ENCODE measurements at regions not wholly inside any gene's neighbourhood (a gene's known extent, or its start where the extent isn't known, plus 50 kb on each side); places are given as distances from the start of the nearest gene placed in this dataset.

DNA sequence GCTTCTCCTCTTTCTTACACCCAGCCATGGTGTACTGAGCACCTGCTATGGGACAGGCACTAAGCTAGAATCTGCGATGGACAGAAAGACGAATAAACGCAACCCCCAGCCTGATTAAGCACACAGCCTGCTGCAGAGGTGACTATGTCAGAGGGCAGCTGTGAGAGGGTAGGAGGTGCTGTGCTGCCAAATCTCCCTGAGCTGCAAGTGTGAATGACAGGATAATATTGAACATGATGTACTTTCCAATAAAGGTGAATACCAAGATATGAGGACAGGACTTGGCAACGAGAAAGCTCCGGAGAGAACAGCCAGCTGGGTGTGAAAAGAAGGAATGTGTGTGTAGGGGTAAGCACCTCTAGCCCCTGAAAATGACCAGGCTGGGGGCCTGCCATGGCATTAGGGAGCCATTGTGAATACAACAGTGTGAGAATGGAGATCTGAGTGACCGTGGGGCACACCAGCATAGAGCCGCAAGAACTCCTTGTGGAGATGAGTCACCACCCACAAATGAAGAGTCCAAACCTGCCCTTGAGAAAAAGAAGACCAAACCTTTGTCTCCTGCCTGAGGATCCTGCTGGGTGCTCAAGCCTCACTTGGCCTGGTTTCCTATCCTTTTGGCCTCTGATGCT is 83.0 kb upstream of the ATF3 start:
- no peak for DNase-seq (ENCODE audit: low read depth, low spot score)

DNA sequence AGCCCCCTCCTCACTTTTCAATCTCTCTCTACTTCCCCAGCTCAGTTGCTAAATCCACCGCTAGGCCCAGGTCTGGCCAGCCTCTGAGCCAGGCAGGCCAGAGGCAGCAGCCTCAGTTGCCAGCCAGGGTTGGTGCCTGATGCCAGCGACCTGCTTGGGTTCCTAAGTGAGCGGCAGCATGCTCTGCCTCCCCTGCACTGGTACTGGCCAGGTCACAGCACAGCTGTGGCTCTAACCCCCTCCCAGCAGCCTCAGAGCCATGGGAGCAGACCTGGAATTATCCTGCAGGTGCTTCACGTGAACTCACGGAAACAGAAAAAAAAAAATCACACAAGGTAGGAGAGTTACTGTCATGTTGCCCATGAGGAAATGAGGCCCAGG is 82.5 kb upstream of the ATF3 start:
- DNase-seq (ENCODE audit: low read depth, low spot score), result no peak

GRCh38 chr1:212528501-212528900 is 80.1 kb upstream of the ATF3 start:
- no peak for DNase-seq (ENCODE audit: low read depth, low spot score)

DNA sequence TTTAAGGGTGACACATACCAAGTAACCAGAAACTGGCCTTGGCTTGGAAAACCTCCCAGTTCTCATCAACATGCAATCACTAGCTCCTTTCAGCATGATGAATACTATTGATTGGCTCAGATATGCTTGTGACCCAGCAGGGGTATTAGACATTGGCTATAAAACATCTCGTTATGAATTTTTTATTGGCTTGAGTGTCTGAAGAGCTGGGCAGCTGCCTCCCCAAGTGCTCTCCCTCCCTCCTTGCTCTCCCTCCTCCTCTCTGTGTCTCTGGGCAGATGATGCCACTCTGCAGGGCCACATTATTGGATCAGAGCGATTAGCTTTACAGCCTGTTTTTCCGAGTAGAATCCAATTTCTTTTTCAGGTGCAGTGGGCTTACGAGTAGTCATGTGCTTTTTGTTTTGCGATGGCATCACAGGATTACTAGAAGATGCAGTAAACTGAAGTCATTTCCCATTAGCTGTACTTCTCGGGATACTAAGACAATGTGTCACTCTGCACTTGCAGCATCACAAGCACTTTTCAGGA is 79.3 kb upstream of the ATF3 start:
- DNase-seq (ENCODE audit: low read depth, low spot score), result no peak

DNA sequence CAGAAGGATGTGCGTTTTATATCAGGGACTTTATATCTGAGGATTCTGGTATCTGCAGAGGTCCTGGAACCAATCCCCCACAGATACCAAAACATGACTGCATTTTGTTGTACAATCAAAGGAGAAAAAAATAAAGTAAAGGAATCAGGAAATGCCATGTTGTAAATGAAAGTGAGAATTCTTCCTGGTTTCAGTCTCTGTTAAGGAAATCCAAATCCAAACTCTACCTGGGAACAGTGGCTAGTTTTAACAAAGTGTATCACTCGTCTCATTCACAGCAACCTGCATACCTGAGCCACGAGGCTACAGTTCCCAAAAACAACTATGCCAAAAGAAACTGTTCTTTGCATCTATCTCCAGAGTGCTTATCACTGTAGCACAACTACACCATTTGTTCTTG is 77.3 kb upstream of the ATF3 start:
- DNase-seq (ENCODE audit: low read depth, low spot score), result no peak

- DNase-seq (ENCODE audit: low read depth, low spot score), result no peak
Measured at GRCh38 chr1:212531796-212532195, 76.8 kb upstream of the ATF3 start.

- no peak for DNase-seq (ENCODE audit: low read depth, low spot score)
Measured at GRCh38 chr1:212532469-212533147, 76.0 kb upstream of the ATF3 start.

DNA sequence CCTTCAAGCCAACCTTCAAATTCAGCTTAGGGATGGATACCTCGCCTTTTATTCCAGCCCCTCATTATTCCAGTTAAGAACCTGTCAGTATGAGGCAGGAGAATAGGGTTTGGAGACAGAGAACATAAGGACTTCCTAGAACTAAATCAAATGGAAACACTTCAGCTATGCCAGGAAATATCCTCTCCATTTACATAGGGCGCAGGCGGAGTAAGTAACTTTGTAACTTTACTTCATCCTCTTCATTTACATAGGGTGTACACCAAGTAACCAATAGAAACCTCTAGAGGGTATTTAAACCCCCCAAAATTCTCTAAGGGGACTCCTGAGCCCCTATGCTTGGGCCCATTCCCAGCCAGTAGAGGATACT is 75.4 kb upstream of the ATF3 start:
- DNase-seq (ENCODE audit: low read depth, low spot score), result no peak

DNA sequence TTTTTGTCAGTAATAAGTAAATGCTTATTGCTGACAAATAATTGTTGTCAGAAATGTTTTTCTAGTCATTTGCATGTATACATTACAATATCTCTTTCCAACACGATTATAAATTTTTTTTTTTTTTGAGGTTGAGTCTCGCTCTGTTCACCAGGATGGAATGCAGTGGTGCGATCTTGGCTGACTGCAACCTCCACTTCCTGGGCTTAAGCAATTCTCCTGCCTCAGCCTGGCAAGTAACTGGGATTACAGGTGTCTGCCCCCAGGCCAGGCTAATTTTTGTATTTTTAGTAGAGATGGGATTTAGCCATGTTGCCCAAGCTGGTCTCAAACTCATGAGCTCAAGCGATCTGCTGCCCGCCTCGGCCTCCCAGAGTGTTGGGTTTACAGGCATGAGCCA is 72.0 kb upstream of the ATF3 start:
- DNase-seq (ENCODE audit: low read depth, low spot score), result no peak

GRCh38 chr1:212537610-212538009 is 71.0 kb upstream of the ATF3 start:
- DNase-seq (ENCODE audit: low read depth, low spot score), result no peak

DNA sequence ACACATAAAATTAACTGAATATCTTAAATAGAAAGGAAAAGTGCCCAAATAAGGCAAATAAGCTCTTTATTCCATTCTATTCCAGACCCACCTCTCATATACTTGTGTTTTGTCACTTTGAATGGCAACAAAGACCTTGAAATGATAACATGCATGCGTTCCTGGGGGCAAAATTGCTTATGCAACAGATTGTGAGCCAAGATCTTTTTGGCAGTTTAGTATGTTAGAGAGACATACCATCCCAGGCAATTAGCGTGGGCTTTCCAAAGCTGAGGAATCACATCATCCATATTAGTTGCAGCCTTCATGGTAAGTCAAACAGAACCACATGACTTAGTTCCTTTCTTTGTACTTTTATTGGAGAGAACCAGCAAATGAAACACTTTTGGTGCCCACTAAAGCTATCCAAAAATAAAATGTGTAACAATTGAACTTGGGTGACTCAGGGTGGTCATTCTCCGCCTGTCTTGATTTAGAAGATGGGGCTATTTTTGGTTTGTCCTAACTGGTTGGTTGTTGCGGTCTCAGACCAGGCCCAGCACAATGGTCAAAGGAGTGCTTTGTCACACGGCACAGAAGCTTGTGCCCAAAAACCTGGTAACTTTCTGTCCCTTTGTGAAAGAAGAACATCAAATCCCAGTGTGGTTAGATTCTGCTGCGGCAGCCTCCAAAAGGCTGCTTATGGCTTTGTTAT is 68.7 kb upstream of the ATF3 start:
- DNase-seq (ENCODE audit: low read depth, low spot score), result no peak

DNA sequence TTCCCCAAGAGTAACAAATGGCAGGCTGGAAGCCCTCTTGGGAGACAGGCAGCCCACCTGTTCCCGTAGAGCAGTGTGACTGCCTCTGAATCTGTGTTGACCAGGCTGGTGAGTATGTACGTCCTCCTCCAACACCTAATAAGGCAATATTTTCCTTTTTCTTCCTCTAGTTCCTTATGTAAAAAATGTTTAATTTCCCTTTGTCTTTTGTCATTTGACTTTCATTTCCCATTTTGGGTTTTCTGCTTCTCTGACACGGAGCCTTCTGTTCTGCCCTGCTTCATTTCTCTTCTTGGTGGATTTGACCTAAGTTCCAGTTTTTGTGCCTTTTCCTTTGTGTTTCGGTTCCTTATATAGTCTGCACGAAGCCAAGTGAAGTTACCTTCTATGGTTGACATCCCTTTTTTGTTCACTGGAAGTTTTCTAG is 65.8 kb upstream of the ATF3 start:
- no peak for DNase-seq (ENCODE audit: low read depth, low spot score)

- DNase-seq (ENCODE audit: low read depth, low spot score), result no peak
Measured at GRCh38 chr1:212544110-212544509, 64.5 kb upstream of the ATF3 start.

GRCh38 chr1:212545941-212546635 is 62.5 kb upstream of the ATF3 start:
- DNase-seq (ENCODE audit: low read depth, low spot score), result no peak

DNA sequence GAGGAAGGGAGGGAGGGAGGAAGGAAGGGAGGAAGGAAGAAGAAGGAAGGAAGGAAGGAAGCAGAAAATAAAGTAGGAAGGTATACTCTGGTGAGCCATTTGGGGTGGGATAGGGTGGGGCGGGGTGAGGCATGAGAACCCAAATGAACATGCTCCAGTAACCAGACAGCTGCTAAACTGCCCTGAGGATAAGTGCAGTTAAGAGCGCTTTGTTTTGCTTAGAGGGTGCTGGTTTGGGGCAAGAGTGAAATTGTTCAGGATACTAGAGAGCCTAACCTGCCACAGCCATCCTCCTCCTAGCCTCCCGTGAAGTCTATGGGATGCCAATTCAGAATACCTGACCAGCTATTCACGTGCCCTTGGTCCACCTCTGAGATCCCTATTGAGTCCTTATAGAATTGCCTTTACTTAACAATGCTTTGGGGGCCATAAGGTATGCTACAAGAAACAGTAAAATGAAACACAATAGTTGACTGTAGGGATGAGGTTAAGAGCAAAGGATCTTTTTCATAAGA is 59.0 kb upstream of the ATF3 start:
- DNase-seq (ENCODE audit: low read depth, low spot score), result no peak

DNA sequence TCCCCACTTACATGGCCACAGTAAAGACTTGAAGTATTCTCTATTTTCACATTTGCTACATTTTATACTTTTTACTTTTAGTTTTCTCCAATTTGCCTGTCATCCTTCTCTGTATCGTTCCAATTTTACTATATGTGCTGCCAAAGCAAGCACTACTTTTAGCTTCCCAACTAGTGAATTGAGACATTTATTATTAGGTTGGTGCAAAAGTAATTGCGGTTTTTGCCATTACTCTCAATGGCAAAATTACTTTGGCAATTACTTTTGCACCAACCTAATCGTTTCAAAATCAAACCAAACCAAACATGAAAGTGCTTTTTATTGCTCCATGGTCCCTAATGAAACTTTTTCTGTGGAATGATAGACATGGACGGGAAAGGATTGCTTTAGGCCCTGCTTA is 56.6 kb upstream of the ATF3 start:
- DNase-seq (ENCODE audit: low read depth, low spot score), result no peak

DNA sequence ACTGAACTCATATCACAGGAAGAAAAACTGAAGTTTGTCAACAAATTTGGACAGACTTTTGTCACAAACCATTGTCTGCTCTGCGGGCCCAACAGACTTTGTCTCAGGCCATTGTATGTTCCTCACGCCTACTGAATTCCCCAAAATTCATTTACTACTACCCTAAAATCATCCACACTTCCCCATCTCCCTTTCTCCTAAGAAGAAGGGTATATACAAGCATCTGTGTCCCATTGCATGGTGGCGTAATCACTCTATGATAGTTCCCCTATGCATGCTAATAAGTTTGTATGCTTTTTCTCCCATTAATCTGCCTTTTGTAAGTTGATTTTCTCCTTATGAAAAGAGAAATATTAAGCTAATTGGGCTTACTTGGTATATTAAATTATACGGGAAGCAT is 54.9 kb upstream of the ATF3 start:
- no peak for DNase-seq (ENCODE audit: low read depth, low spot score)

DNA sequence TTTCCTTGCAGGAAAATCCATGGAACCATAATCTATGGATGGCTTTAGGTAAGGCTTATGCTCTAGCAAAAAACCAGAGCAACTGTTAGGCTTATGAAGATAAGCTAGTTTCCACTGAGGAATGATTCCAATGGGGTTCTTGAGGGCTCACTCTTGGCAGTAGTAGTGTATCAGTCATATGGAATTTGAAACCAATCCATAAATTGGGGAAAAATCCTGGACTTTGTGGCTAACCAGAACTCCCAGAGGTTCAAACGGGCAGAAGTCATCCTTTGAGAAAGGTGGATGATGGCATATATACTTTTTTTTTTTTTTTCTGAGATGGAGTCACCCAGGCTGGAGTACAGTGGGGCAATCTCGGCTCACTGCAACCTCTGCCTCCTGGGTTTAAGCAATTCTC is 54.2 kb upstream of the ATF3 start:
- DNase-seq (ENCODE audit: low read depth, low spot score), result no peak

DNA sequence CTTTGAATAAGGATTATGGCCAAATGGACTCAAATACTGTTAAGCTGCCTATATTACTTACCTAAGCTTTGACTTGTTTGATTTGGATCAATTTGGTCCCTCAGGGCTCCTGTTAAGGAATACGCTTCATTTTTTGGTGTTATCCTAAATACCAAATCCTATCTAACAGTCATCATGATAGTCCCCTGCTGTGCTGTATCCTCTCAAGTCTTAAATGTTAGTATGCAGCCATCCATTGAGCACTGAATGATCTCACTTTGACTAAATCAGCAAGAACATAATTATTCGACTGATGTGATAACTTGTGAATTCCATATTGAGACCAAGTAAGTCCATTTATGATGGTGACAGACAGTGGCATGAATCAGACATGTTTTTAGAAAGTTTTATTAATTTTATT is 53.1 kb upstream of the ATF3 start:
- DNase-seq (ENCODE audit: low read depth, low spot score), result no peak

DNA sequence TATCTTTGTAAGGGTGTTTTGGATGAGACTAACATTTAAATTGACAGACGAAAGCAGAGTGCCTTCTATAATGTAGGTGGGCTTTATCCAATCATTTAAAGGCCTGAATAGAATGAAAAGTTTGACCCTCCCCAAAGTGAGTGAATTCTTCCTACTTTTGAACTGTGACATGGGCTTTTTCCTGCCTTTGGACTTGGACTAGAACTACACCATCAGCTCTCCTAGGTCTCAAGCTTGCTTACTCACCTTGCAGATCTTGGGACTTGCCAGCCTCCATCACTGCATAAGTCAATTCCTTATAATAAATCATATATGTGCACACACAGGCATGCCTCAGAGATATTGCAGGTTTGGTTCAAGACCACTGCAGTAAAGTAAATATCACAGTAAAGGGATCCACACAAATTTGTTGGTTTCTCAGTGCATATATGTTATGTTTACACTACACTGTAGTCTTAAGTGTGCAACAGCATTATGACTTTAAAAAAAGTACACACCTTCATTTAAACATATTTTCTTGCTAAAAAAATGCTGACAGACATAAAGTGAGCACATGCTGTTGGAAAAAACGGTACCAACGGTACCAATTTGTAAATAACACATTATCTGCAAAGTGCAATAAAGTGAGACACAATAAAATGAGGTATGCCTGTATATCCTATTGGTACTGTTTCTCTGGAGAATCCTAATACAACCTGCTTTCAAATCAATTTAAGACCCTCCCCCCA is 51.6 kb upstream of the ATF3 start:
- DNase-seq (ENCODE audit: low read depth, low spot score), result no peak

Measured in activated naive CD8-positive, alpha-beta T cell treated with anti-CD3 and anti-CD28 coated beads, Interleukin-2, amount 50 U/mL, for 16 hours (primary cell).